Smooth muscle cell (in vitro differentiated cells): ENCODE measurements at regions not wholly inside any gene's neighbourhood (a gene's known extent, or its start where the extent isn't known, plus 50 kb on each side); places are given as distances from the start of the nearest gene placed in this dataset.
A peak's percentile ranks its signal among the peaks of the same experiment; 100 is the strongest.

Experiments
- DNase-seq: peaks from one replicate; lab custom pipeline; 2025; ENCODE audit not compliant: unreplicated experiment; lab: John Stamatoyannopoulos, UW
- H2AFZ ChIP-seq: fragments of 200-600 bp; sonication (generic); 2 replicates; pipeline ENCODE4 v1.6.0; 2016; ENCODE audit warnings: antibody characterized with exemption, low read depth, mild to moderate bottlenecking
- H3F3A ChIP-seq: fragments of 200-600 bp; sonication (generic); 2 replicates; pipeline ENCODE4 v1.6.0; 2017; ENCODE audit warnings: antibody characterized with exemption, low read depth
- H3K27ac ChIP-seq: fragments of 200-600 bp; sonication (generic); 2 replicates; pipeline ENCODE4 v1.5.1; 2016; ENCODE audit warnings: low read depth, mild to moderate bottlenecking
- H3K27me3 ChIP-seq: fragments of 200-600 bp; sonication (generic); 2 replicates; pipeline ENCODE4 v1.6.1; 2016; ENCODE audit warnings: low read depth, mild to moderate bottlenecking
- H3K36me3 ChIP-seq: fragments of 200-600 bp; sonication (generic); 2 replicates; pipeline ENCODE4 v1.5.1; 2016; ENCODE audit warnings: low read depth
- H3K4me1 ChIP-seq: fragments of 200-600 bp; sonication (generic); 2 replicates; pipeline ENCODE4 v1.5.1; 2016; ENCODE audit warnings: low read depth
- H3K4me2 ChIP-seq: fragments of 200-600 bp; sonication (generic); 2 replicates; pipeline ENCODE4 v1.6.0; 2016; ENCODE audit warnings: mild to moderate bottlenecking
- H3K4me3 ChIP-seq: fragments of 200-600 bp; sonication (generic); 2 replicates; pipeline ENCODE4 v1.5.1; 2016; ENCODE audit warnings: mild to moderate bottlenecking
- H3K79me2 ChIP-seq: fragments of 200-600 bp; sonication (generic); 2 replicates; pipeline ENCODE4 v1.6.0; 2016; ENCODE audit warnings: low read depth, mild to moderate bottlenecking
- H3K9ac ChIP-seq: fragments of 200-600 bp; sonication (generic); 2 replicates; pipeline ENCODE4 v1.6.0; 2016; ENCODE audit warnings: low read depth
- H3K9me3 ChIP-seq: fragments of 200-600 bp; sonication (generic); replicated peaks from 2 replicates; pipeline ENCODE4 v1.5.1; 2016; ENCODE audit warnings: low read depth
- H4K20me1 ChIP-seq: fragments of 200-600 bp; sonication (generic); 2 replicates; pipeline ENCODE4 v1.6.0; 2016; ENCODE audit warnings: low read depth
- CTCF ChIP-seq: fragments of 200-600 bp; sonication (generic); IDR thresholded peaks from 2 replicates; pipeline ENCODE4 v1.5.1; 2017; ENCODE audit warnings: borderline replicate concordance, mild to moderate bottlenecking, antibody characterized with exemption; ENCODE audit not compliant: insufficient read depth, poor library complexity, severe bottlenecking
- WGBS: methylation state at CpG from one replicate; pipeline ENCODE4 v1.1.7; 2016; ENCODE audit warnings: low lambda C conversion rate; 5-methylcytosine and 5-hydroxymethylcytosine counted together

- Histone ChIP-seq H3K36me3 (no peaks in the 10 kb centered on the region), H3K27me3 (no peaks in the 10 kb centered on the region), H3K9me3 (no peaks in the 10 kb centered on the region), H3K9ac (peak overlapping the region; percentile 77), H3K4me2 (peak overlapping the region; percentile 78), H2AFZ (peak overlapping the region; percentile 57), H4K20me1 (no peaks in the 10 kb centered on the region), H3K27ac (peak overlapping the region; percentile 94), H3F3A (peaks cover 4% of the 10 kb centered on the region), H3K4me1 (peaks cover 9% of the 10 kb centered on the region), H3K79me2 (no peaks in the 10 kb centered on the region), H3K4me3 (peak overlapping the region; percentile 5)
- WGBS = 48% methylated on average over 11 of the region's 11 CpGs
- no peak for TF ChIP-seq CTCF
- no peak for DNase-seq
These were observed 228.8 kb downstream of the CDH11 start for GRCh38 chr16:64892835-64893785.

- Histone ChIP-seq H3K4me2 (no peak overlapping the region), H3F3A (peaks cover 4% of the 10 kb centered on the region), H3K79me2 (no peaks in the 10 kb centered on the region), H3K36me3 (no peaks in the 10 kb centered on the region), H3K9me3 (no peaks in the 10 kb centered on the region), H3K27me3 (no peaks in the 10 kb centered on the region), H3K4me3 (no peak overlapping the region), H2AFZ (no peak overlapping the region), H3K9ac (no peak overlapping the region), H3K27ac (no peak overlapping the region), H3K4me1 (peaks cover 9% of the 10 kb centered on the region), H4K20me1 (no peaks in the 10 kb centered on the region)
- WGBS = 88% methylated on average over 2 of the region's 2 CpGs
- no peak for DNase-seq
- TF ChIP-seq CTCF = no peak
These were observed 232.4 kb downstream of the CDH11 start for GRCh38 chr16:64889446-64889845.

GRCh38 chr16:64887651-64888050, 234.2 kb downstream of the CDH11 start:
- peaks cover 4% of the 10 kb centered on the region for H3F3A ChIP-seq
- no peaks in the 10 kb centered on the region for H3K27me3 ChIP-seq
- H3K4me3 ChIP-seq = no peak overlapping the region
- peaks cover 3% of the 10 kb centered on the region for H3K9me3 ChIP-seq
- no peak overlapping the region for H3K9ac ChIP-seq
- peaks cover 9% of the 10 kb centered on the region for H3K4me1 ChIP-seq
- H3K79me2 ChIP-seq = no peaks in the 10 kb centered on the region
- no peak for DNase-seq
- TF ChIP-seq CTCF = no peak
- H3K27ac ChIP-seq = no peak overlapping the region
- H2AFZ ChIP-seq = peak overlapping the region; percentile 71
- peaks cover 3% of the 10 kb centered on the region for H3K36me3 ChIP-seq
- H4K20me1 ChIP-seq = no peaks in the 10 kb centered on the region
- H3K4me2 ChIP-seq = peak overlapping the region; percentile 16
